MM.1S (cell line): ENCODE measurements at regions not wholly inside any gene's neighbourhood (a gene's known extent, or its start where the extent isn't known, plus 50 kb on each side); places are given as distances from the start of the nearest gene placed in this dataset.

Experiments used
- DNase-seq: peaks from one replicate; pipeline ENCODE4 v3.0.0-alpha.2; 2015
- H2AFZ ChIP-seq: fragments of 300-600 bp; sonication (generic); 2 replicates; pipeline ENCODE4 v1.6.0; 2016; ENCODE audit warnings: antibody characterized with exemption, low read length
- H3F3A ChIP-seq: fragments of 300-600 bp; sonication (generic); 2 replicates; pipeline ENCODE4 v1.6.1; 2016; ENCODE audit warnings: mild to moderate bottlenecking, antibody characterized with exemption, low read length, moderate library complexity, mixed read lengths; ENCODE audit not compliant: insufficient read depth
- H3K27ac ChIP-seq: fragments of 300-600 bp; sonication (generic); 2 replicates; pipeline ENCODE4 v1.5.1; 2016; ENCODE audit warnings: mild to moderate bottlenecking, low read length
- H3K27me3 ChIP-seq: fragments of 300-600 bp; sonication (generic); replicated peaks from 2 replicates; pipeline ENCODE4 v1.6.0; 2016; ENCODE audit warnings: low read length; ENCODE audit not compliant: insufficient read depth
- H3K36me3 ChIP-seq: fragments of 300-600 bp; sonication (generic); replicated peaks from 2 replicates; pipeline ENCODE4 v1.6.1; 2016; ENCODE audit warnings: mild to moderate bottlenecking, low read length, mixed read lengths; ENCODE audit not compliant: insufficient read depth
- H3K4me1 ChIP-seq: fragments of 300-600 bp; sonication (generic); 2 replicates; pipeline ENCODE4 v1.6.1; 2016; ENCODE audit warnings: low read length, mixed read lengths
- H3K4me2 ChIP-seq: fragments of 300-600 bp; sonication (generic); 2 replicates; pipeline ENCODE4 v1.6.0; 2016; ENCODE audit warnings: low read depth, low read length
- H3K4me3 ChIP-seq: fragments of 300-600 bp; sonication (generic); 2 replicates; pipeline ENCODE4 v1.5.1; 2016; ENCODE audit warnings: low read length, mixed read lengths
- H3K79me2 ChIP-seq: fragments of 300-600 bp; sonication (generic); 2 replicates; pipeline ENCODE4 v1.6.1; 2016; ENCODE audit warnings: mixed run types, low read length, mixed read lengths
- H3K9ac ChIP-seq: fragments of 300-600 bp; sonication (generic); 2 replicates; pipeline ENCODE4 v1.6.1; 2016; ENCODE audit warnings: low read length, mixed read lengths
- H3K9me2 ChIP-seq: fragments of 300-600 bp; sonication (generic); replicated peaks from 2 replicates; pipeline ENCODE4 v1.6.1; 2016; ENCODE audit warnings: mild to moderate bottlenecking, low read length, mixed read lengths; ENCODE audit not compliant: insufficient read depth
- H3K9me3 ChIP-seq: fragments of 300-600 bp; sonication (generic); replicated peaks from 2 replicates; pipeline ENCODE4 v1.6.1; 2016; ENCODE audit warnings: mild to moderate bottlenecking, low read length, mixed read lengths; ENCODE audit not compliant: insufficient read depth
- H4K20me1 ChIP-seq: fragments of 300-600 bp; sonication (generic); 2 replicates; pipeline ENCODE4 v1.6.1; 2016; ENCODE audit warnings: mild to moderate bottlenecking, low read length, moderate library complexity, mixed read lengths; ENCODE audit not compliant: insufficient read depth
- CTCF ChIP-seq: fragments of 300-600 bp; sonication (generic); IDR thresholded peaks from 2 replicates; pipeline ENCODE4 v1.5.1; 2016; ENCODE audit warnings: antibody characterized with exemption, low read length, mixed read lengths
- EZH2 ChIP-seq: fragments of 300-600 bp; sonication (generic); optimal IDR thresholded peaks from 2 replicates; pipeline ENCODE3; 2017; ENCODE audit warnings: low read depth, mild to moderate bottlenecking, antibody characterized with exemption, low read length, mixed read lengths
- EZH2phosphoT487 ChIP-seq: fragments of 300-600 bp; sonication (generic); IDR thresholded peaks from 2 replicates; pipeline ENCODE4 v1.6.1; 2018; ENCODE audit warnings: antibody characterized with exemption, low read length

- no peak overlapping the region for H3K4me3 ChIP-seq
- no peak for TF ChIP-seq EZH2
- TF ChIP-seq EZH2phosphoT487, result no peak
- TF ChIP-seq CTCF, result no peak
- no peak overlapping the region for H3K9ac ChIP-seq
- H3K4me1 ChIP-seq, result peaks cover 11% of the 10 kb centered on the region
- H3K27ac ChIP-seq, result no peak overlapping the region
- DNase-seq, result no peak
- H3K9me2 ChIP-seq, result no peaks in the 10 kb centered on the region
- no peaks in the 10 kb centered on the region for H3K79me2 ChIP-seq
- H4K20me1 ChIP-seq, result no peaks in the 10 kb centered on the region
- H3K36me3 ChIP-seq, result no peaks in the 10 kb centered on the region
- H3K27me3 ChIP-seq, result no peaks in the 10 kb centered on the region
- H3F3A ChIP-seq, result peaks cover 8% of the 10 kb centered on the region
- H3K9me3 ChIP-seq, result no peaks in the 10 kb centered on the region
- H3K4me2 ChIP-seq, result no peak overlapping the region; the same call in 1 of the 2 replicates
- no peak overlapping the region for H2AFZ ChIP-seq
Observed at GRCh38 chr6:11902527-11902926, 109.6 kb upstream of the HIVEP1 start.

- DNase-seq, result peak; percentile 75
- H3F3A ChIP-seq, result peaks cover 8% of the 10 kb centered on the region
- no peaks in the 10 kb centered on the region for H3K27me3 ChIP-seq
- TF ChIP-seq EZH2phosphoT487 (no peak), EZH2 (no peak)
- peak overlapping the region; percentile 82 for H3K27ac ChIP-seq
- no peaks in the 10 kb centered on the region for H3K36me3 ChIP-seq
- peak overlapping the region; percentile 73 for H3K9ac ChIP-seq
- H3K9me2 ChIP-seq, result no peaks in the 10 kb centered on the region
- H3K9me3 ChIP-seq, result no peaks in the 10 kb centered on the region
- H4K20me1 ChIP-seq, result no peaks in the 10 kb centered on the region
- H2AFZ ChIP-seq, result peak overlapping the region; percentile 73
- peak overlapping the region; percentile 61 for H3K4me3 ChIP-seq
- H3K4me2 ChIP-seq, result peak overlapping the region; percentile 77
- peaks cover 11% of the 10 kb centered on the region for H3K4me1 ChIP-seq
- H3K79me2 ChIP-seq, result no peaks in the 10 kb centered on the region
Observed at GRCh38 chr6:11900662-11901598, 111.2 kb upstream of the HIVEP1 start.

GRCh38 chr6:11899645-11900044 lies 112.5 kb upstream of the HIVEP1 start:
- no peaks in the 10 kb centered on the region for H3K9me2 ChIP-seq
- H3K4me2 ChIP-seq, result no peak overlapping the region
- H3K36me3 ChIP-seq, result no peaks in the 10 kb centered on the region
- H3K9me3 ChIP-seq, result no peaks in the 10 kb centered on the region
- H3K27me3 ChIP-seq, result no peaks in the 10 kb centered on the region
- H3K4me3 ChIP-seq, result no peak overlapping the region
- H3K4me1 ChIP-seq, result peaks cover 11% of the 10 kb centered on the region
- no peak for TF ChIP-seq EZH2phosphoT487
- no peak for TF ChIP-seq CTCF
- no peak for TF ChIP-seq EZH2
- no peak overlapping the region for H2AFZ ChIP-seq
- H3K27ac ChIP-seq, result no peak overlapping the region
- no peak overlapping the region for H3K9ac ChIP-seq
- peaks cover 8% of the 10 kb centered on the region for H3F3A ChIP-seq
- no peak for DNase-seq
- no peaks in the 10 kb centered on the region for H3K79me2 ChIP-seq
- no peaks in the 10 kb centered on the region for H4K20me1 ChIP-seq

- DNase-seq, result no peak
- no peak for TF ChIP-seq CTCF
- no peak for TF ChIP-seq EZH2phosphoT487
- TF ChIP-seq EZH2, result no peak
- Histone ChIP-seq H3K36me3 (no peaks in the 10 kb centered on the region), H4K20me1 (no peaks in the 10 kb centered on the region), H3K27ac (no peak overlapping the region), H3K9me3 (no peaks in the 10 kb centered on the region), H3F3A (no peaks in the 10 kb centered on the region), H3K4me3 (no peak overlapping the region), H3K9ac (no peak overlapping the region), H3K9me2 (no peaks in the 10 kb centered on the region), H3K79me2 (no peaks in the 10 kb centered on the region), H3K4me1 (no peaks in the 10 kb centered on the region), H3K4me2 (no peak overlapping the region), H3K27me3 (0 out of 2 replicates have a peak, but pooled peaks cover 4% of the 10 kb centered on the region), H2AFZ (no peak overlapping the region)
Observed at GRCh38 chr6:11894212-11894611, 115.6 kb upstream of the ADTRP start.
